ENCODE measurements at regions not wholly inside any gene's neighbourhood (a gene's known extent, or its start where the extent isn't known, plus 50 kb on each side); places are given as distances from the start of the nearest gene placed in this dataset.

- Histone ChIP-seq H4K20me1 (ENCODE audit: insufficient read depth, low read length) (no peaks in the 10 kb centered on the region), H3K36me3 (replicated peaks in 1 of 2; ENCODE audit: control insufficient read depth in 1 of 2, insufficient read depth in 2 of 2, low read length in 2 of 2) (no peaks in the 10 kb centered on the region), H3K4me3 (replicated peaks in 1 of 3; ENCODE audit: insufficient read depth in 1 of 3, low read depth in 2 of 3, low read length in 3 of 3) (no peak overlapping the region), H3K9ac (ENCODE audit: insufficient read depth, low read depth, low read length) (no peak overlapping the region), H3K27ac (ENCODE audit: extremely low read length, insufficient read depth, low read length) (no peak overlapping the region), H3K27me3 (ENCODE audit: control insufficient read depth in 1 of 2, insufficient read depth in 2 of 2, low read length in 2 of 2) (no peaks in the 10 kb centered on the region), H3K79me2 (ENCODE audit: insufficient read depth, low read length) (no peaks in the 10 kb centered on the region), H3K9me3 (ENCODE audit: low read length) (no peaks in the 10 kb centered on the region), H2AFZ (ENCODE audit: low read length) (no peak overlapping the region), H3K4me1 (ENCODE audit: insufficient read depth, low read length) (no peaks in the 10 kb centered on the region), H3K4me2 (ENCODE audit: low read depth, low read length) (no peak overlapping the region)
- ChIA-PET CTCF (ENCODE audit: low intra/inter-chr PET ratio, low total read pairs) (no interaction called here), POLR2A (no interaction called here)
- intact Hi-C loops (cut with micrococcal nuclease; ENCODE audit: unreplicated experiment) (no loop called here), in situ Hi-C loops (cut with HindIII; ENCODE audit: extremely low pct_ligation_motif_present, low pct_unique_long_range_greater_than_20kb) (no loop called here)
- FAIRE-seq = no peak
- 34% methylated on average over 9 of the region's 10 CpGs for WGBS (ENCODE audit: low lambda C conversion rate)
- no peak for DNase-seq (ENCODE audit: low spot score)
- BruUV-seq (replicated peaks) = no TSS peak
- ATAC-seq = no peak
- TF ChIP-seq HNF1A (IDR thresholded peaks at IDR 0.05; ENCODE audit: low read depth) = no peak
- TF ChIP-seq HNF1A (CRISPR knock-in tag; IDR thresholded peaks at IDR 0.05; ENCODE audit: borderline replicate concordance) = no peak
- TF ChIP-seq ZNF556 (CRISPR knock-in tag; IDR thresholded peaks at IDR 0.05; ENCODE audit: borderline replicate concordance) = no peak
- no peak for TF ChIP-seq ZNF850 (CRISPR knock-in tag; conservative IDR thresholded peaks at IDR 0.05)
- no peak for TF ChIP-seq SOX6 (IDR thresholded peaks at IDR 0.05)
- TF ChIP-seq SOX6 (CRISPR knock-in tag; IDR thresholded peaks at IDR 0.05) = no peak
These were observed 690.9 kb downstream of the GALR1 start for GRCh38 chr18:77940566-77940965.

Data from HepG2 (cell line).